ENCODE measurements at regions not wholly inside any gene's neighbourhood (a gene's known extent, or its start where the extent isn't known, plus 50 kb on each side); places are given as distances from the start of the nearest gene placed in this dataset.

GRCh38 chr11:129573161-129573560, 197.5 kb downstream of the BARX2 start:
- Histone ChIP-seq H3K4me3 (no peak overlapping the region), H4K20me1 (ENCODE audit: low read depth) (no peaks in the 10 kb centered on the region), H3K36me3 (no peaks in the 10 kb centered on the region), H3K4me2 (no peak overlapping the region), H3K9me3 (ENCODE audit: low read depth) (no peaks in the 10 kb centered on the region), H3K27me3 (no peaks in the 10 kb centered on the region), H3K4me1 (no peaks in the 10 kb centered on the region), H3K79me2 (ENCODE audit: low read depth) (no peaks in the 10 kb centered on the region), H3F3A (ENCODE audit: low read depth) (no peaks in the 10 kb centered on the region), H2AFZ (replicated peaks) (no peak overlapping the region), H3K27ac (no peak overlapping the region), H3K9ac (no peak overlapping the region)
- Mint-ChIP-seq H3K36me3 (no peaks in the 10 kb centered on the region), H3K4me1 (no peaks in the 10 kb centered on the region), H3K27ac (no peak overlapping the region), H3K27me3 (ENCODE audit: insufficient read depth, low read depth) (peaks cover 8% of the 10 kb centered on the region), H3K9me3 (peaks cover 19% of the 10 kb centered on the region), H3K4me3 (no peak overlapping the region)
- DNase-seq (ENCODE audit: low spot score), result no peak
- TF ChIP-seq CTCF (IDR thresholded peaks at IDR 0.05), result no peak

GRCh38 chr11:129574431-129574830, 198.8 kb downstream of the BARX2 start:
- Histone ChIP-seq H2AFZ (replicated peaks) (no peak overlapping the region), H3K4me3 (no peak overlapping the region), H3F3A (ENCODE audit: low read depth) (no peaks in the 10 kb centered on the region), H3K9me3 (ENCODE audit: low read depth) (no peaks in the 10 kb centered on the region), H3K4me1 (no peaks in the 10 kb centered on the region), H3K27ac (no peak overlapping the region), H3K27me3 (no peaks in the 10 kb centered on the region), H4K20me1 (ENCODE audit: low read depth) (no peaks in the 10 kb centered on the region), H3K4me2 (no peak overlapping the region), H3K79me2 (ENCODE audit: low read depth) (no peaks in the 10 kb centered on the region), H3K9ac (no peak overlapping the region), H3K36me3 (no peaks in the 10 kb centered on the region)
- TF ChIP-seq EZH2phosphoT487 (IDR thresholded peaks at IDR 0.05), result no peak
- TF ChIP-seq EZH2 (IDR thresholded peaks at IDR 0.05), result no peak
- no peak for TF ChIP-seq CTCF (IDR thresholded peaks at IDR 0.05)
- no peaks in the 10 kb centered on the region for H3K36me3 Mint-ChIP-seq
- H3K4me1 Mint-ChIP-seq, result no peaks in the 10 kb centered on the region
- no peak for DNase-seq (ENCODE audit: low spot score)
- H3K9me3 Mint-ChIP-seq, result peaks cover 10% of the 10 kb centered on the region
- H3K27me3 Mint-ChIP-seq (ENCODE audit: insufficient read depth, low read depth), result peaks cover 8% of the 10 kb centered on the region
- no peak overlapping the region for H3K4me3 Mint-ChIP-seq
- H3K27ac Mint-ChIP-seq, result no peak overlapping the region

GRCh38 chr11:129576652-129577051, 201.0 kb downstream of the BARX2 start:
- Histone ChIP-seq H3K27me3 (no peaks in the 10 kb centered on the region), H3K4me3 (no peak overlapping the region), H3K9me3 (ENCODE audit: low read depth) (no peaks in the 10 kb centered on the region), H3K27ac (no peak overlapping the region), H3K79me2 (ENCODE audit: low read depth) (no peaks in the 10 kb centered on the region), H3K36me3 (no peaks in the 10 kb centered on the region), H3F3A (ENCODE audit: low read depth) (no peaks in the 10 kb centered on the region), H2AFZ (replicated peaks) (no peak overlapping the region), H4K20me1 (ENCODE audit: low read depth) (no peaks in the 10 kb centered on the region), H3K4me1 (no peaks in the 10 kb centered on the region), H3K9ac (no peak overlapping the region), H3K4me2 (no peak overlapping the region)
- no peak overlapping the region for H3K4me3 Mint-ChIP-seq
- H3K4me1 Mint-ChIP-seq, result peaks cover 3% of the 10 kb centered on the region
- TF ChIP-seq EZH2 (IDR thresholded peaks at IDR 0.05), result no peak
- no peak for TF ChIP-seq CTCF (IDR thresholded peaks at IDR 0.05)
- no peak for TF ChIP-seq EZH2phosphoT487 (IDR thresholded peaks at IDR 0.05)
- H3K27ac Mint-ChIP-seq, result no peak overlapping the region
- peaks cover 10% of the 10 kb centered on the region for H3K27me3 Mint-ChIP-seq (ENCODE audit: insufficient read depth, low read depth)
- DNase-seq (ENCODE audit: low spot score), result no peak
- H3K9me3 Mint-ChIP-seq, result peaks cover 3% of the 10 kb centered on the region
- no peaks in the 10 kb centered on the region for H3K36me3 Mint-ChIP-seq

- Histone ChIP-seq H3K27ac (no peak overlapping the region), H2AFZ (replicated peaks) (no peak overlapping the region), H3K36me3 (no peaks in the 10 kb centered on the region), H4K20me1 (ENCODE audit: low read depth) (no peaks in the 10 kb centered on the region), H3F3A (ENCODE audit: low read depth) (no peaks in the 10 kb centered on the region), H3K4me2 (no peak overlapping the region), H3K9ac (no peak overlapping the region), H3K9me3 (ENCODE audit: low read depth) (no peaks in the 10 kb centered on the region), H3K4me1 (no peaks in the 10 kb centered on the region), H3K27me3 (no peaks in the 10 kb centered on the region), H3K79me2 (ENCODE audit: low read depth) (no peaks in the 10 kb centered on the region), H3K4me3 (no peak overlapping the region)
- Mint-ChIP-seq H3K27me3 (ENCODE audit: insufficient read depth, low read depth) (peaks cover 10% of the 10 kb centered on the region), H3K27ac (no peak overlapping the region), H3K4me3 (no peak overlapping the region), H3K36me3 (no peaks in the 10 kb centered on the region), H3K4me1 (peaks cover 3% of the 10 kb centered on the region), H3K9me3 (peaks cover 3% of the 10 kb centered on the region)
- no peak for DNase-seq (ENCODE audit: low spot score)
- TF ChIP-seq EZH2phosphoT487 (IDR thresholded peaks at IDR 0.05) (no peak), EZH2 (IDR thresholded peaks at IDR 0.05) (no peak), CTCF (IDR thresholded peaks at IDR 0.05) (no peak)
Measured at GRCh38 chr11:129578006-129578405, 202.4 kb downstream of the BARX2 start.

All from neural progenitor cell (in vitro differentiated cells).